Vagina (tissue), 2 donors: ENCODE measurements at regions not wholly inside any gene's neighbourhood (a gene's known extent, or its start where the extent isn't known, plus 50 kb on each side); places are given as distances from the start of the nearest gene placed in this dataset.

ENCODE experiments used
- CTCF ChIP-seq, 3 experiments: fragments of 450-650 bp in 2 of 3; fragments of 200-600 bp in 1 of 3; sonication (generic) in 1 of 3; IDR thresholded peaks; one replicate each; pipeline ENCODE4 v1.5.1; 2017 to 2019; ENCODE audit warnings: antibody characterized with exemption in 3 of 3, mild to moderate bottlenecking in 2 of 3, moderate library complexity in 2 of 3
- POLR2A ChIP-seq, 2 donors: fragments of 450-650 bp; IDR thresholded peaks; one replicate each; pipeline ENCODE4 v1.6.1; 2017; ENCODE audit warnings: antibody characterized with exemption in 2 of 2, mild to moderate bottlenecking in 2 of 2, moderate library complexity in 2 of 2
- POLR2AphosphoS5 ChIP-seq, 2 donors: sonication (generic); formaldehyde crosslinking; IDR thresholded peaks; one replicate each; pipeline ENCODE4 v1.9.0; 2017; ENCODE audit warnings: antibody characterized with exemption in 2 of 2, mild to moderate bottlenecking in 2 of 2, low read depth in 1 of 2; ENCODE audit not compliant: insufficient read depth in 1 of 2

- TF ChIP-seq CTCF (IDR thresholded peaks at IDR 0.05) (no peak), POLR2AphosphoS5 (IDR thresholded peaks at IDR 0.05; ENCODE audit: insufficient read depth in 1 of 2, low read depth in 1 of 2) (no peak), POLR2A (IDR thresholded peaks at IDR 0.05) (no peak)
Observed at GRCh38 chr3:70737666-70738290, 425.3 kb upstream of the MDFIC2 start.
